ENCODE measurements at regions not wholly inside any gene's neighbourhood (a gene's known extent, or its start where the extent isn't known, plus 50 kb on each side); places are given as distances from the start of the nearest gene placed in this dataset.

DNA sequence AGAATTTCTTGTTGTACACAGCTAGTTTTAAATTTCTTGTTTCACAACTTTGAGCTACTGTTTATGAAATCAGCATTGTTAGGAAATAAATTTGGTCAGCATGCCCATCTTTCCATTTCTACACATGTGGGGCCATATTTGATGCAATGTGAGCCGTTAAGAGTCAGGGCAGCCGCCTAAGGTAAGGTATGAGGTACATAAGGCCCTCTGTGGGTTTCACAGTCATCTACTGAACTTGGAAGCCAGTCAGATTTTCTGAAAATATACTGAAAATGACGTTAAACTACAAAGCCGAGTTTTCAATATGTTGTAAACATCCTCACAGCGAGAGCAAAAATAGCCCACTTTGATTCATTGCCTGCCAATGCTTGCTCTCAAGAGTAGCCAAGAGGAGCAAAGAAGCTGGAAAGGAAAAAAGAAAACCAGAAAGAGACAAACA is 94.7 kb upstream of the PDZRN3 start:
- TF ChIP-seq POLR2A (IDR thresholded peaks at IDR 0.05) = no peak
- TF ChIP-seq, protein P1, sequence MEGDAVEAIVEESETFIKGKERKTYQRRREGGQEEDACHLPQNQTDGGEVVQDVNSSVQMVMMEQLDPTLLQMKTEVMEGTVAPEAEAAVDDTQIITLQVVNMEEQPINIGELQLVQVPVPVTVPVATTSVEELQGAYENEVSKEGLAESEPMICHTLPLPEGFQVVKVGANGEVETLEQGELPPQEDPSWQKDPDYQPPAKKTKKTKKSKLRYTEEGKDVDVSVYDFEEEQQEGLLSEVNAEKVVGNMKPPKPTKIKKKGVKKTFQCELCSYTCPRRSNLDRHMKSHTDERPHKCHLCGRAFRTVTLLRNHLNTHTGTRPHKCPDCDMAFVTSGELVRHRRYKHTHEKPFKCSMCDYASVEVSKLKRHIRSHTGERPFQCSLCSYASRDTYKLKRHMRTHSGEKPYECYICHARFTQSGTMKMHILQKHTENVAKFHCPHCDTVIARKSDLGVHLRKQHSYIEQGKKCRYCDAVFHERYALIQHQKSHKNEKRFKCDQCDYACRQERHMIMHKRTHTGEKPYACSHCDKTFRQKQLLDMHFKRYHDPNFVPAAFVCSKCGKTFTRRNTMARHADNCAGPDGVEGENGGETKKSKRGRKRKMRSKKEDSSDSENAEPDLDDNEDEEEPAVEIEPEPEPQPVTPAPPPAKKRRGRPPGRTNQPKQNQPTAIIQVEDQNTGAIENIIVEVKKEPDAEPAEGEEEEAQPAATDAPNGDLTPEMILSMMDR (IDR thresholded peaks at IDR 0.05) = no peak

Measured in Peyer's patch (tissue), 4 donors.